ENCODE measurements at regions not wholly inside any gene's neighbourhood (a gene's known extent, or its start where the extent isn't known, plus 50 kb on each side); places are given as distances from the start of the nearest gene placed in this dataset.

- in situ Hi-C loops (cut with HindIII; ENCODE audit: low sequenced_read_pairs), result no loop called here
Measured at GRCh38 chr13:30844548-30845296, 61.3 kb upstream of the MEDAG start.

- in situ Hi-C loops (cut with HindIII; ENCODE audit: low sequenced_read_pairs), result no loop called here
Measured at GRCh38 chr13:30845297-30846214, 60.5 kb upstream of the MEDAG start.

GRCh38 chr13:30846311-30846710 is 59.8 kb upstream of the MEDAG start:
- in situ Hi-C loops (cut with HindIII; ENCODE audit: low sequenced_read_pairs), result no loop called here

GRCh38 chr13:30846866-30847265 is 59.2 kb upstream of the MEDAG start:
- in situ Hi-C loops (cut with HindIII; ENCODE audit: low sequenced_read_pairs), result no loop called here

GRCh38 chr13:30847650-30848307 is 58.3 kb upstream of the MEDAG start:
- in situ Hi-C loops (cut with HindIII; ENCODE audit: low sequenced_read_pairs), result no loop called here

GRCh38 chr13:30848332-30849027 is 57.6 kb upstream of the MEDAG start:
- in situ Hi-C loops (cut with HindIII; ENCODE audit: low sequenced_read_pairs), result no loop called here

GRCh38 chr13:30849611-30850010 is 56.5 kb upstream of the MEDAG start:
- in situ Hi-C loops (cut with HindIII; ENCODE audit: low sequenced_read_pairs), result loop anchor here (5.0 kb wide), 2 partner anchors 52 to 97 kb away; no protein-coding TSS in a partner anchor

GRCh38 chr13:30850204-30850866 is 55.7 kb upstream of the MEDAG start:
- in situ Hi-C loops (cut with HindIII; ENCODE audit: low sequenced_read_pairs), result loop anchor here (5.0 kb wide), 2 partner anchors 53 to 98 kb away; no protein-coding TSS in a partner anchor

GRCh38 chr13:30850867-30851211 is 55.2 kb upstream of the MEDAG start:
- in situ Hi-C loops (cut with HindIII; ENCODE audit: low sequenced_read_pairs), result loop anchor here (5.0 kb wide), 2 partner anchors 54 to 99 kb away; no protein-coding TSS in a partner anchor

GRCh38 chr13:30851697-30852096 is 54.4 kb upstream of the MEDAG start:
- in situ Hi-C loops (cut with HindIII; ENCODE audit: low sequenced_read_pairs), result loop anchor here (5.0 kb wide), 2 partner anchors 54 to 99 kb away; no protein-coding TSS in a partner anchor

GRCh38 chr13:30855569-30855968 is 50.5 kb upstream of the MEDAG start:
- in situ Hi-C loops (cut with HindIII; ENCODE audit: low sequenced_read_pairs), result no loop called here

- in situ Hi-C loops (cut with HindIII; ENCODE audit: low sequenced_read_pairs), result no loop called here
Measured at GRCh38 chr13:30856005-30856790, 49.9 kb upstream of the MEDAG start.

Data from endothelial cell of hepatic sinusoid (primary cell).